Cardiac muscle cell (in vitro differentiated cells and primary cell): ENCODE measurements at regions not wholly inside any gene's neighbourhood (a gene's known extent, or its start where the extent isn't known, plus 50 kb on each side); places are given as distances from the start of the nearest gene placed in this dataset.
A peak's percentile ranks its signal among the peaks of the same experiment; 100 is the strongest.

Experiments used
- DNase-seq, 2 donors: peaks; one replicate each; pipeline versions ENCODE4 v3.0.0 to v3.0.0-alpha.2; 2010 to 2017; ENCODE audit warnings: low read depth in 1 of 2, low spot score in 1 of 2
- H3K27ac ChIP-seq: fragments of 200-600 bp; sonication (generic); 2 replicates; pipeline ENCODE4 v1.5.1; 2016
- H3K27me3 ChIP-seq: fragments of 200-600 bp; sonication (generic); 2 replicates; pipeline ENCODE4 v1.6.0; 2016; ENCODE audit warnings: control low read depth
- H3K36me3 ChIP-seq: fragments of 200-600 bp; sonication (generic); 2 replicates; pipeline ENCODE4 v1.5.1; 2016; ENCODE audit warnings: control low read depth
- H3K4me1 ChIP-seq: fragments of 200-600 bp; sonication (generic); 2 replicates; pipeline ENCODE4 v1.8.1; 2017; ENCODE audit warnings: low read depth, mild to moderate bottlenecking, mixed run types
- H3K4me3 ChIP-seq: fragments of 200-600 bp; sonication (generic); 2 replicates; pipeline ENCODE4 v1.5.1; 2016; ENCODE audit warnings: mild to moderate bottlenecking
- H3K9me3 ChIP-seq: fragments of 200-600 bp; sonication (generic); 2 replicates; pipeline ENCODE4 v1.5.1; 2017; ENCODE audit warnings: low read depth, mild to moderate bottlenecking, control low read depth
- CTCF ChIP-seq: IDR thresholded peaks from 2 replicates; pipeline ENCODE4 v1.5.1; 2012; ENCODE audit warnings: low read depth, mild to moderate bottlenecking, low read length

DNA sequence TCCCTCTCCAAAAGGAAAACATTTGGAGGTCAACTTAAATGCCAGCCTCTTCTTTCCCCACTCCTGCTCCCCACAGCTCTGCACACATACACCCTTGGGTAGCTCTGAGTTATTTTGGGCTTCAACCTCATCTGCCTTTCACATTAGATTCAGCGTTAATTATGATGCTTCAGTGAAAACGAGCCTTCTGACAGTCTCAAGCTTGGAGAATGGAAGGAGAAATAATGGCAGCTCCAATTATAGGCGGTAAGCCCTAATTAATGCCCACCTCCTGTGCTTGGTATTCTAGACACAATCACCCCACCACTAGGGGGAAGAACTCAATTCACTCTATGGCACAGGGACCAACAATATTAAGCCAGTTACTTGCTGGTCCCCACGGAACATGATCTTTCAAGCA, 397.9 kb downstream of the BRINP2 start:
- Histone ChIP-seq H3K4me3 (no peak overlapping the region), H3K27ac (no peak overlapping the region), H3K27me3 (no peaks in the 10 kb centered on the region), H3K36me3 (no peaks in the 10 kb centered on the region), H3K4me1 (no peaks in the 10 kb centered on the region), H3K9me3 (no peaks in the 10 kb centered on the region)
- no peak for DNase-seq
- no peak for TF ChIP-seq CTCF

DNA sequence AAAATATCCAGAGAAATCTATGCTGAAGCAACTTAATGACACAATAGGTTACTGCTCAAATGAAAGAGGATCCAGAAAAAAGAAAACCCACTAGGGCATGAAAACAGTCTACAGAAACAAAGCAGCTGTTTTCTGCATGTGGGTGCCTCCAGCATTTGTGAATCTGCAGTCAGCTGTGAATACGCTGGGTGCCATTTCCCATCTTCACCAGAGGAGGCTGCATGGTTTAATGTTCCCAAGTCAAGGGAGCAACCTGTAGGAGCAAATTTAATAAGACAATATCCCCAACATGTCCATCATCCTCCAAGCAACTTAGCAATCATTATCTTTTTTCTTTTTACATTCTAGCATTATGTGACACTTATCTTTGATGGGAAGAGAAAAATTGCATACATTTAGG, 396.6 kb downstream of the BRINP2 start:
- Histone ChIP-seq H3K4me3 (no peak overlapping the region), H3K9me3 (no peaks in the 10 kb centered on the region), H3K4me1 (no peaks in the 10 kb centered on the region), H3K27ac (no peak overlapping the region), H3K27me3 (no peaks in the 10 kb centered on the region), H3K36me3 (no peaks in the 10 kb centered on the region)
- peak in 1 of 2 donors; percentile 10 for DNase-seq
- TF ChIP-seq CTCF = peak; percentile 33

DNA sequence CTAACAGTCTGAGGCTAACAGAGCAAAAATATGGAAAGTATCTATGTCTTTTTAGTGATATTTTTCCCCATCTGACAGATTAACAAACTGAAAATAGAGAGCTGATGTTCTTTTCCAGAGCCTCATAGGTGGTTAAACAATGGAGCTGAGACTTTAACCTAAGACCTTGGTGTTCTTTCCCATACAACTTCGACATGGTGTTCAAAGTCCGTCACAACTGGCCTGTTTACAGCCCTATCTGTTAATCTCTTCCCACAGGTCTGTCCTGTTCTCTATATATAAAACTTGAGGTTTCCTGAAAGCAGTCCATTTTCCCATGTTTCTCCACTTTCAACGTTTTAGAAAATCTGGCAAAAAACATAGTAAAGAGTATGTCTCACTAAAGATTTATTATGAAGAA, 395.7 kb downstream of the BRINP2 start:
- Histone ChIP-seq H3K4me1 (no peaks in the 10 kb centered on the region), H3K4me3 (no peak overlapping the region), H3K9me3 (no peaks in the 10 kb centered on the region), H3K36me3 (no peaks in the 10 kb centered on the region), H3K27ac (no peak overlapping the region), H3K27me3 (no peaks in the 10 kb centered on the region)
- no peak for TF ChIP-seq CTCF
- DNase-seq = no peak

GRCh38 chr1:177561436-177561835, 390.7 kb downstream of the BRINP2 start:
- Histone ChIP-seq H3K27me3 (peaks cover 3% of the 10 kb centered on the region), H3K4me1 (no peaks in the 10 kb centered on the region), H3K36me3 (no peaks in the 10 kb centered on the region), H3K4me3 (no peak overlapping the region), H3K9me3 (no peaks in the 10 kb centered on the region), H3K27ac (no peak overlapping the region)
- no peak for TF ChIP-seq CTCF
- DNase-seq = no peak

DNA sequence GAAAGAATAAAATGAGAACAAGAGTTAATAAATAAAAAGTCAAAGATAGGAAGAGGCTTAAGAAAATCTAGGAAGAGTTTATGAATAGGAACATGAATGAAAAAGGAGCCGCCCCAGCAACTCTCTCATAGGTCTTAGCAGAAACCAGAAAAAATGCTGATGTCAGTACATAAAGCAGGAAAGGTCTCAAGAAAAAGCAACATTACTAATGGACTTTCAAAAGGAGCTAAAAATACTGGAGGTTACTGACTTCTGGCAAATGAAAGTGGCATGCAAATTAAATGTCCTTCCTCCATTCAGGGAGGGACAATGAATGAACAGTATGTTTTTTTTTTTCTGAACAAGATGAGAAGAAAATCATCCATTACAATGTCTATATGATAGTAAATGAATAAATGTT, 387.6 kb downstream of the BRINP2 start:
- Histone ChIP-seq H3K36me3 (no peaks in the 10 kb centered on the region), H3K27ac (no peak overlapping the region), H3K4me3 (no peak overlapping the region), H3K27me3 (peaks cover 3% of the 10 kb centered on the region), H3K9me3 (no peaks in the 10 kb centered on the region), H3K4me1 (no peaks in the 10 kb centered on the region)
- no peak for DNase-seq
- no peak for TF ChIP-seq CTCF

GRCh38 chr1:177556163-177556562, 385.4 kb downstream of the BRINP2 start:
- Histone ChIP-seq H3K36me3 (no peaks in the 10 kb centered on the region), H3K4me1 (no peaks in the 10 kb centered on the region), H3K4me3 (no peak overlapping the region), H3K27ac (no peak overlapping the region), H3K27me3 (peaks cover 3% of the 10 kb centered on the region), H3K9me3 (no peaks in the 10 kb centered on the region)
- no peak for DNase-seq
- TF ChIP-seq CTCF = no peak
